ENCODE measurements at regions not wholly inside any gene's neighbourhood (a gene's known extent, or its start where the extent isn't known, plus 50 kb on each side); places are given as distances from the start of the nearest gene placed in this dataset.
"Not testable (repeated sequence)": the region's sequence is repeated elsewhere in the genome, so short reads cannot be mapped to it uniquely, and the experiment has no call there.

DNA sequence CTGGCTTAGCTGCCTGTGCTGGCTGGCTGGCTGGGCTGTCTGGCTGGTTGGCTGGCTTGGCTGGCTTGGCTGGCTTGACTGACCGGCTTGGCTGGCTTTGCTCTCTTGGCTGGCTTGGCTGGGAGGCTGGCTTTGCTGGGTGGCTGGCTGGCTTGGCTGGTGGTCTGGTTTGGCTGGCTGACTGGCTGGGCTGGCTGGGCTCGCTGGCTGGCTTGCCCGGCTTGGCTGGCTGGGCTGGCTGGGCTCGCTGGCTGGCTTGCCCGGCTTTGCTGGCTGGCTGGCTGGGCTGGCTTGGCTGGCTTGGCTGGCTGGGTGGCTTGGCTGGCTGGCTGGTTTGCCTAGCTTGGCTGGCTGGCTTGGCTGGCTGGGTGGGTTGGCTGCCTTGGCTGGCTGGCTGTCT is 438.7 kb downstream of the GOLGA6L6 start:
- TF ChIP-seq, protein P1, sequence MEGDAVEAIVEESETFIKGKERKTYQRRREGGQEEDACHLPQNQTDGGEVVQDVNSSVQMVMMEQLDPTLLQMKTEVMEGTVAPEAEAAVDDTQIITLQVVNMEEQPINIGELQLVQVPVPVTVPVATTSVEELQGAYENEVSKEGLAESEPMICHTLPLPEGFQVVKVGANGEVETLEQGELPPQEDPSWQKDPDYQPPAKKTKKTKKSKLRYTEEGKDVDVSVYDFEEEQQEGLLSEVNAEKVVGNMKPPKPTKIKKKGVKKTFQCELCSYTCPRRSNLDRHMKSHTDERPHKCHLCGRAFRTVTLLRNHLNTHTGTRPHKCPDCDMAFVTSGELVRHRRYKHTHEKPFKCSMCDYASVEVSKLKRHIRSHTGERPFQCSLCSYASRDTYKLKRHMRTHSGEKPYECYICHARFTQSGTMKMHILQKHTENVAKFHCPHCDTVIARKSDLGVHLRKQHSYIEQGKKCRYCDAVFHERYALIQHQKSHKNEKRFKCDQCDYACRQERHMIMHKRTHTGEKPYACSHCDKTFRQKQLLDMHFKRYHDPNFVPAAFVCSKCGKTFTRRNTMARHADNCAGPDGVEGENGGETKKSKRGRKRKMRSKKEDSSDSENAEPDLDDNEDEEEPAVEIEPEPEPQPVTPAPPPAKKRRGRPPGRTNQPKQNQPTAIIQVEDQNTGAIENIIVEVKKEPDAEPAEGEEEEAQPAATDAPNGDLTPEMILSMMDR (IDR thresholded peaks at IDR 0.05) = not testable (repeated sequence)
- TF ChIP-seq, protein P2, sequence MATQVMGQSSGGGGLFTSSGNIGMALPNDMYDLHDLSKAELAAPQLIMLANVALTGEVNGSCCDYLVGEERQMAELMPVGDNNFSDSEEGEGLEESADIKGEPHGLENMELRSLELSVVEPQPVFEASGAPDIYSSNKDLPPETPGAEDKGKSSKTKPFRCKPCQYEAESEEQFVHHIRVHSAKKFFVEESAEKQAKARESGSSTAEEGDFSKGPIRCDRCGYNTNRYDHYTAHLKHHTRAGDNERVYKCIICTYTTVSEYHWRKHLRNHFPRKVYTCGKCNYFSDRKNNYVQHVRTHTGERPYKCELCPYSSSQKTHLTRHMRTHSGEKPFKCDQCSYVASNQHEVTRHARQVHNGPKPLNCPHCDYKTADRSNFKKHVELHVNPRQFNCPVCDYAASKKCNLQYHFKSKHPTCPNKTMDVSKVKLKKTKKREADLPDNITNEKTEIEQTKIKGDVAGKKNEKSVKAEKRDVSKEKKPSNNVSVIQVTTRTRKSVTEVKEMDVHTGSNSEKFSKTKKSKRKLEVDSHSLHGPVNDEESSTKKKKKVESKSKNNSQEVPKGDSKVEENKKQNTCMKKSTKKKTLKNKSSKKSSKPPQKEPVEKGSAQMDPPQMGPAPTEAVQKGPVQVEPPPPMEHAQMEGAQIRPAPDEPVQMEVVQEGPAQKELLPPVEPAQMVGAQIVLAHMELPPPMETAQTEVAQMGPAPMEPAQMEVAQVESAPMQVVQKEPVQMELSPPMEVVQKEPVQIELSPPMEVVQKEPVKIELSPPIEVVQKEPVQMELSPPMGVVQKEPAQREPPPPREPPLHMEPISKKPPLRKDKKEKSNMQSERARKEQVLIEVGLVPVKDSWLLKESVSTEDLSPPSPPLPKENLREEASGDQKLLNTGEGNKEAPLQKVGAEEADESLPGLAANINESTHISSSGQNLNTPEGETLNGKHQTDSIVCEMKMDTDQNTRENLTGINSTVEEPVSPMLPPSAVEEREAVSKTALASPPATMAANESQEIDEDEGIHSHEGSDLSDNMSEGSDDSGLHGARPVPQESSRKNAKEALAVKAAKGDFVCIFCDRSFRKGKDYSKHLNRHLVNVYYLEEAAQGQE (IDR thresholded peaks at IDR 0.05; ENCODE audit: insufficient read depth in 1 of 2, low read depth in 2 of 2, low read length in 1 of 2) = not testable (repeated sequence)
- TF ChIP-seq POLR2AphosphoS5 (IDR thresholded peaks at IDR 0.05; ENCODE audit: low read depth, low read length); TCF7L2 (IDR thresholded peaks at IDR 0.05; ENCODE audit: low read depth, low read length); SIN3A (IDR thresholded peaks at IDR 0.05; ENCODE audit: borderline replicate concordance, insufficient read depth, low read depth, low read length): not testable (repeated sequence)

All from Panc1 (cell line).